Keratinocyte (primary cell): ENCODE measurements at regions not wholly inside any gene's neighbourhood (a gene's known extent, or its start where the extent isn't known, plus 50 kb on each side); places are given as distances from the start of the nearest gene placed in this dataset.

ENCODE experiments used
- CTCF ChIP-seq, 3 experiments: IDR thresholded peaks in 1 of 3; conservative IDR thresholded peaks in 1 of 3; optimal IDR thresholded peaks in 1 of 3; 2 replicates in 2 of 3; 3 replicates in 1 of 3; pipeline versions ENCODE3 to v1.5.1; 2011; ENCODE audit warnings: low read length in 3 of 3, mild to moderate bottlenecking in 3 of 3, moderate library complexity in 2 of 3, control low read depth in 1 of 3, inconsistent platforms in 1 of 3; ENCODE audit not compliant: insufficient read depth in 2 of 3; ENCODE audit errors: extremely low read depth in 1 of 3
- EZH2 ChIP-seq: IDR thresholded peaks from one replicate; pipeline ENCODE4 v1.6.1; 2012; ENCODE audit warnings: inconsistent platforms, mild to moderate bottlenecking, low read length, moderate library complexity

GRCh38 chr10:78473006-78473405, 439.3 kb downstream of the RPS24 start:
- TF ChIP-seq EZH2 = no peak
- TF ChIP-seq CTCF (optimal IDR thresholded peaks at IDR 0.05 in 1 of 3, IDR thresholded peaks at IDR 0.05 in 1 of 3, conservative IDR thresholded peaks at IDR 0.05 in 1 of 3; ENCODE audit: extremely low read depth in 1 of 3, insufficient read depth in 2 of 3, low read length in 3 of 3) = no peak
